ENCODE measurements at regions not wholly inside any gene's neighbourhood (a gene's known extent, or its start where the extent isn't known, plus 50 kb on each side); places are given as distances from the start of the nearest gene placed in this dataset.
"Not testable (repeated sequence)": the region's sequence is repeated elsewhere in the genome, so short reads cannot be mapped to it uniquely, and the experiment has no call there.

- ATAC-seq (no peak), DNase-seq (ENCODE audit: low spot score) (peak; percentile 36)
- Mint-ChIP-seq H3K4me3 (no peak overlapping the region), H3K27me3 (ENCODE audit: low read depth) (peaks cover 2% of the 10 kb centered on the region), H3K4me1 (no peaks in the 10 kb centered on the region), H3K9me3 (peaks cover 49% of the 10 kb centered on the region), H3K27ac (no peak overlapping the region), H3K36me3 (peaks cover 46% of the 10 kb centered on the region)
- TF ChIP-seq CTCF (IDR thresholded peaks at IDR 0.05): peak; percentile 40
- no peak for TF ChIP-seq MYBL2 (CRISPR knock-in tag; IDR thresholded peaks at IDR 0.05)
- TF ChIP-seq OVOL2 (CRISPR knock-in tag; IDR thresholded peaks at IDR 0.05; ENCODE audit: borderline replicate concordance): no peak
- ChIA-PET POLR2A (no interaction called here), CTCF (interaction anchor here (0.9 to 1.2 kb wide), 3 partner anchors 35 to 311 kb away, joined by 3 read pairs; no protein-coding TSS in a partner anchor)
These were observed 104.5 kb upstream of the FMN2 start for GRCh38 chr1:239987103-239987745.

- Mint-ChIP-seq H3K36me3 (peaks cover 19% of the 10 kb centered on the region), H3K9me3 (peaks cover 25% of the 10 kb centered on the region)
These were observed 101.7 kb upstream of the FMN2 start for GRCh38 chr1:239989990-239990389.

GRCh38 chr1:239992566-239992965 is 99.1 kb upstream of the FMN2 start:
- peaks cover 14% of the 10 kb centered on the region for H3K27me3 Mint-ChIP-seq (ENCODE audit: low read depth)
- POLR2A ChIA-PET; H3K4me3 Mint-ChIP-seq; H3K4me1 Mint-ChIP-seq; H3K9me3 Mint-ChIP-seq; H3K27ac Mint-ChIP-seq; H3K36me3 Mint-ChIP-seq; ATAC-seq; DNase-seq (ENCODE audit: low spot score): not testable (repeated sequence)
- CTCF ChIA-PET: interaction anchor here (1.7 kb wide), 1 partner anchor 12 kb away, joined by 3 read pairs; no protein-coding TSS in a partner anchor

More at GRCh38 chr1:239989990-239990389, 101.7 kb upstream of the FMN2 start:
- ATAC-seq (no peak), DNase-seq (ENCODE audit: low spot score) (no peak)
- ChIA-PET POLR2A (no interaction called here), CTCF (no interaction called here)
- no peaks in the 10 kb centered on the region for H3K4me1 Mint-ChIP-seq
- H3K27ac Mint-ChIP-seq: no peak overlapping the region
- H3K4me3 Mint-ChIP-seq: no peak overlapping the region
- no peaks in the 10 kb centered on the region for H3K27me3 Mint-ChIP-seq (ENCODE audit: low read depth)
- TF ChIP-seq ZNF121 (CRISPR knock-in tag; IDR thresholded peaks at IDR 0.05) (no peak), NFATC4 (CRISPR knock-in tag; IDR thresholded peaks at IDR 0.05) (no peak), ZNF532 (CRISPR knock-in tag; IDR thresholded peaks at IDR 0.05; ENCODE audit: borderline replicate concordance) (no peak)

- ChIA-PET CTCF (interaction anchor here (1.7 kb wide), 1 partner anchor 11 kb away, joined by 3 read pairs; no protein-coding TSS in a partner anchor), POLR2A (no interaction called here)
- peaks cover 17% of the 10 kb centered on the region for H3K27me3 Mint-ChIP-seq (ENCODE audit: low read depth)
- H3K27ac Mint-ChIP-seq: no peak overlapping the region
- H3K4me3 Mint-ChIP-seq: no peak overlapping the region
- peaks cover 9% of the 10 kb centered on the region for H3K9me3 Mint-ChIP-seq
- peaks cover 2% of the 10 kb centered on the region; the same call in 1 of the 2 replicates for H3K36me3 Mint-ChIP-seq
- ATAC-seq: no peak
- no peak for DNase-seq (ENCODE audit: low spot score)
- peaks cover 5% of the 10 kb centered on the region; the same call in 1 of the 2 replicates for H3K4me1 Mint-ChIP-seq
- no peak for TF ChIP-seq STAT6 (CRISPR knock-in tag; conservative IDR thresholded peaks at IDR 0.05; ENCODE audit: low read depth)
- TF ChIP-seq E2F1 (CRISPR knock-in tag; IDR thresholded peaks at IDR 0.05): no peak
- no peak for TF ChIP-seq FOXP1 (CRISPR knock-in tag; IDR thresholded peaks at IDR 0.05; ENCODE audit: borderline replicate concordance)
These were observed 98.3 kb upstream of the FMN2 start for GRCh38 chr1:239993366-239993765.

Data from WTC11 (cell line).